HFF-Myc (cell line): ENCODE measurements at regions not wholly inside any gene's neighbourhood (a gene's known extent, or its start where the extent isn't known, plus 50 kb on each side); places are given as distances from the start of the nearest gene placed in this dataset.

Experiments used
- DNase-seq: peaks from one replicate; pipeline ENCODE4 v3.0.0-alpha.2; 2011; ENCODE audit warnings: low read depth; ENCODE audit errors: extremely low read depth
- H3K4me3 ChIP-seq: replicated peaks from 2 replicates; pipeline ENCODE4 v1.5.1; 2011; ENCODE audit warnings: low read depth, mild to moderate bottlenecking, control low read depth, low read length
- CTCF ChIP-seq: IDR thresholded peaks from 2 replicates; pipeline ENCODE4 v1.5.1; 2012; ENCODE audit warnings: mild to moderate bottlenecking, low read depth, low read length, control low read depth; ENCODE audit errors: missing control alignments

DNA sequence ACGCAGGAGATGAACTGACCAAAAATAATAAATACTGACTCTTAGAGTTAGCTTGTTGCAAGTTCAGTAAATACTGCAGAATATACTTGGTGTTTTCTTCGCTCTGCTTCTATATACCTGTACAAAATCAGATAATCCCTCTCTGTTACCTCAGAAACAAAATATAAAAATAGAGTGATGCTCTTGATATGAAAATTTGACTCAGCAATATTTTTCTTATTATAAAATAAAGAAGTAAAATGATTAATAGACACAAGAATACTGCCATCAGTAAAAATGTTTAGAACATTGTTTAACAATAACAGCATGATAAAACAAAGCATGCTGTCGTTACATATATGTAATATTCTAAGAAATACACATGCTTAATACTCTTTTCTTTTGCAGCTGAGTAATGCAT lies 1366.9 kb upstream of the EYS start:
- no peak overlapping the region for H3K4me3 ChIP-seq
- no peak for TF ChIP-seq CTCF
- DNase-seq, result no peak

DNA sequence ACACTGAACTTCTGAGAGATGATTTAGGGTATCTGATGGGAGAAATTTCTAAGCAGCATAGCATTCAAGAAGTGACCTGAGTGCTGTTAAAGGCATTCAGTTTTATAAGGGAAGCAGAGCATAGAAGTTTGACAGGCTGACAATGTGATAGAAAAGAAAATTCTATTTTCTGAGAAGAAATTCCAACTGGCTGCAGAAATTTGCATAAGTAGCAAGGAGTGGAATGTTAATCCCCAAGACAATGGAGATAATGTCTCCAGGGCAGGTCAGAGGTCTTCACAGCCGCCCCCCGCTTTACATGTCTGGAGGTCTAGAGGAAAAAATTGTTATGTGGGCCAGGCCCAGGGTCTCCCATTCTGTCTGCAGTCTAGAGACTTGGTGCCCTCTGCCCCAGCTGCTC lies 1361.8 kb upstream of the EYS start:
- H3K4me3 ChIP-seq, result no peak overlapping the region
- DNase-seq, result no peak
- TF ChIP-seq CTCF, result no peak

- TF ChIP-seq CTCF, result no peak
- H3K4me3 ChIP-seq, result no peak overlapping the region
- DNase-seq, result no peak
Measured at GRCh38 chr6:67064323-67064722, 1357.3 kb upstream of the EYS start.

GRCh38 chr6:67047996-67048395 lies 1341.0 kb upstream of the EYS start:
- DNase-seq, result no peak
- H3K4me3 ChIP-seq, result no peak overlapping the region
- no peak for TF ChIP-seq CTCF

DNA sequence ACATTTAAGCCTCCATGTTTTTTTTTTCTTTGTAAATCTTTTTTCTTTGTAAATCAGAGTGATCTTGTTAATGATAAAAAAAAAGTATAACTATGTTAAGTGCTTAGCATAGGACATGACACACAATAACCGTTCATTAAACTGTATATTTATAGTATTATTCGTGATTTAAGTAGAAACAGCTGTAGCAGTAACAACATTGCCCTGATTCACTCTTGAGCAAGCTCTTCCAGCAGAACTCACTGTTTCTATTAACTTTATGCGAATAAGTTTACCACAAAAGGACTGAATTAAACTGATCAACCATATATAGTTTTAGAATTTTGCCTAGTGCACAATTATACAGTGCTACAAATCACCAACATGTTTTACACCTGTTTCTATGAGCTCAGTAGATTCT lies 1338.0 kb upstream of the EYS start:
- no peak for TF ChIP-seq CTCF
- no peak overlapping the region for H3K4me3 ChIP-seq
- DNase-seq, result no peak

DNA sequence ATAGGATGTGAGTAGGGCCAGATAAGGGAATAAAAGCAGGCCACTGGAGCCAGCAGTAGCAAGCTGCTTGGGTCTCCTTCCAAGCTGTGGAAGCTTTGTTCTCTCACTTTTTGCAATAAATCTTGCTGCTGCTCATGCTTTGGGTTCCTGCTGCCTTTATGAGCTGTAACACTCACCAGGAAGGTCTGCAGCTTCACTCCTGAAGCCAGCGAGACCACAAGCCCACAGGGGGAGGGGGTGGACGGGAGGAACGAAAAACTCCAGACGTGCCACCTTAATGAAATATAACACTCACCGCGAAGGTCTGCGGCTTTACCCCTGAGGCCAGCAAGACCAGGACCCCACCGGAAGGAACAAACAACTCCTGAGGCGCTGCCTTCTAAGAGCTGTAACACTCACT lies 1324.4 kb upstream of the EYS start:
- H3K4me3 ChIP-seq, result no peak overlapping the region
- DNase-seq, result no peak
- no peak for TF ChIP-seq CTCF

DNA sequence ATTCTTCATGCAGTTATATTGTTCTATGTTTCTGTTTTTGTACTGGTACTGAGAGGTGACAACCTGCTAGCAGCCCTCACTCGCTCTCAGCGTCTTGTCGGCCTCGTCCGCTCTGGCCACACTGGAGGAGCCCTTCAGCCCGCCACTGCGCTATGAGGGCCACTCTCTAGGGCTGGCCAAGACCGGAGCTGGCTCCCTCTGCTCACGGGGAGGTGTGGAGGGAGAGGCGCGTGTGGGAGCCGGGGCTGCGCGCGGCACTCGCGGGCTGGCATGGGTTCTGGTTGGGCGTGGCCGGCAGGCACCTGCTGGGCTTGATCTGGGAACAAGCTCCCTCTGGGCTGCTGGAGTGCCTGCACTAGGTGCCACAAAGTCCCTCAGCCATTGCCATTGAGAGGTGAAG lies 1323.8 kb upstream of the EYS start:
- no peak for DNase-seq
- TF ChIP-seq CTCF, result no peak
- no peak overlapping the region for H3K4me3 ChIP-seq
